ENCODE measurements at regions not wholly inside any gene's neighbourhood (a gene's known extent, or its start where the extent isn't known, plus 50 kb on each side); places are given as distances from the start of the nearest gene placed in this dataset.
"Not testable (repeated sequence)": the region's sequence is repeated elsewhere in the genome, so short reads cannot be mapped to it uniquely, and the experiment has no call there.

DNA sequence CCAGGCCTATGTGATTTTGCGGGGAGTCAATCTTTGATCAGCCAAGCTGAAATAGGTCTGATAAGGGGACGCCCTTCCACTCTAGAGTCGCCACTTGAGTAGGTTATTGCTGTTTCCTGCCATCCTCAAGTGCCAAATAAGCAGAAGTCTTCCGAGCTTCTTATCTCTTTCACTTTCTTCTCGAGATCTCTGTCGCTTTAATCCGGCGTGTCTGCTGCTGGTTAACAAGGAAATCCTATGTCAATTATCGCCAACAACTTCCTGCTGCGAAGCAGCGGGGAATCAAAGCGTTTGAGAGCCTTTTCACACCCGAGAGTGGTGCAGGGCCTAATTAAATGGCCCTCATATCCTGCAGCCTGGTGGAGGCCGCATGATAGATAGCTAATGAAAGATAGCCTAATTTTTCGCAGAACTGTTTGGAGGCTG lies 215.9 kb downstream of the RAB11FIP2 start:
- Histone ChIP-seq H3K27ac (ENCODE audit: insufficient read depth, low read depth, low read length) (no peak overlapping the region), H3K4me2 (ENCODE audit: insufficient read depth, low read length) (no peak overlapping the region), H3K9me3 (replicated peaks; ENCODE audit: control insufficient read depth, insufficient read depth, low read length) (no peaks in the 10 kb centered on the region), H3K36me3 (ENCODE audit: control insufficient read depth in 2 of 2, extremely low read depth in 1 of 2, insufficient read depth in 2 of 2, low read length in 2 of 2) (no peaks in the 10 kb centered on the region), H3K4me1 (ENCODE audit: control insufficient read depth, extremely low read depth, insufficient read depth, low read length) (no peaks in the 10 kb centered on the region), H4K20me1 (replicated peaks; ENCODE audit: control insufficient read depth, extremely low read depth, insufficient read depth, low read length) (no peaks in the 10 kb centered on the region), H3K27me3 (ENCODE audit: control insufficient read depth in 2 of 2, insufficient read depth in 2 of 2, low read length in 2 of 2) (no peaks in the 10 kb centered on the region), H3K79me2 (ENCODE audit: control insufficient read depth, insufficient read depth, low read length) (no peaks in the 10 kb centered on the region), H3K9me1 (replicated peaks; ENCODE audit: control insufficient read depth, extremely low read depth, insufficient read depth, low read length) (no peaks in the 10 kb centered on the region), H3K9ac (replicated peaks; ENCODE audit: extremely low read depth, insufficient read depth, low read length) (no peak overlapping the region), H3K4me3 (replicated peaks in 1 of 3; ENCODE audit: insufficient read depth in 1 of 3, low read depth in 1 of 3, low read length in 3 of 3) (no peak overlapping the region), H2AFZ (ENCODE audit: low read depth, low read length) (no peak overlapping the region)
- CTCF ChIA-PET = no interaction called here
- no peak for DNase-seq (ENCODE audit: low read depth, low spot score)
- BruUV-seq (replicated peaks) = no TSS peak
- TF ChIP-seq, protein P1, sequence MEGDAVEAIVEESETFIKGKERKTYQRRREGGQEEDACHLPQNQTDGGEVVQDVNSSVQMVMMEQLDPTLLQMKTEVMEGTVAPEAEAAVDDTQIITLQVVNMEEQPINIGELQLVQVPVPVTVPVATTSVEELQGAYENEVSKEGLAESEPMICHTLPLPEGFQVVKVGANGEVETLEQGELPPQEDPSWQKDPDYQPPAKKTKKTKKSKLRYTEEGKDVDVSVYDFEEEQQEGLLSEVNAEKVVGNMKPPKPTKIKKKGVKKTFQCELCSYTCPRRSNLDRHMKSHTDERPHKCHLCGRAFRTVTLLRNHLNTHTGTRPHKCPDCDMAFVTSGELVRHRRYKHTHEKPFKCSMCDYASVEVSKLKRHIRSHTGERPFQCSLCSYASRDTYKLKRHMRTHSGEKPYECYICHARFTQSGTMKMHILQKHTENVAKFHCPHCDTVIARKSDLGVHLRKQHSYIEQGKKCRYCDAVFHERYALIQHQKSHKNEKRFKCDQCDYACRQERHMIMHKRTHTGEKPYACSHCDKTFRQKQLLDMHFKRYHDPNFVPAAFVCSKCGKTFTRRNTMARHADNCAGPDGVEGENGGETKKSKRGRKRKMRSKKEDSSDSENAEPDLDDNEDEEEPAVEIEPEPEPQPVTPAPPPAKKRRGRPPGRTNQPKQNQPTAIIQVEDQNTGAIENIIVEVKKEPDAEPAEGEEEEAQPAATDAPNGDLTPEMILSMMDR (IDR thresholded peaks at IDR 0.05; ENCODE audit: extremely low read depth in 1 of 2, insufficient read depth in 1 of 2, low read depth in 1 of 2, low read length in 2 of 2) = no peak
- no peak for TF ChIP-seq JUN (IDR thresholded peaks at IDR 0.05; ENCODE audit: borderline replicate concordance, insufficient read depth, insufficient read length, low read depth)
- no peak for TF ChIP-seq EZH2 (IDR thresholded peaks at IDR 0.05; ENCODE audit: borderline replicate concordance, low read depth, low read length, severe bottlenecking)
- no peak for TF ChIP-seq FOS (IDR thresholded peaks at IDR 0.05; ENCODE audit: borderline replicate concordance, insufficient read depth, low read length)
- no peak for TF ChIP-seq MYC (IDR thresholded peaks at IDR 0.05; ENCODE audit: low read depth, low read length)
- TF ChIP-seq POLR2AphosphoS5 (IDR thresholded peaks at IDR 0.05; ENCODE audit: insufficient read depth, low read depth, low read length) = no peak
- TF ChIP-seq, protein P2, sequence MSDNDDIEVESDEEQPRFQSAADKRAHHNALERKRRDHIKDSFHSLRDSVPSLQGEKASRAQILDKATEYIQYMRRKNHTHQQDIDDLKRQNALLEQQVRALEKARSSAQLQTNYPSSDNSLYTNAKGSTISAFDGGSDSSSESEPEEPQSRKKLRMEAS (IDR thresholded peaks at IDR 0.05; ENCODE audit: insufficient read depth, insufficient read length) = no peak
- TF ChIP-seq POLR2A (IDR thresholded peaks at IDR 0.05; ENCODE audit: low read depth, low read length) = no peak
- TF ChIP-seq GATA2 (IDR thresholded peaks at IDR 0.05; ENCODE audit: insufficient read depth, insufficient read length, low read depth, low read length) = no peak
- no peak for FAIRE-seq
- POLR2A ChIA-PET = no interaction called here
- dilution Hi-C loops (cut with MboI; ENCODE audit: extremely low pct_ligation_motif_present, low sequenced_read_pairs) = no loop called here
- intact Hi-C loops (cut with micrococcal nuclease) = no loop called here

DNA sequence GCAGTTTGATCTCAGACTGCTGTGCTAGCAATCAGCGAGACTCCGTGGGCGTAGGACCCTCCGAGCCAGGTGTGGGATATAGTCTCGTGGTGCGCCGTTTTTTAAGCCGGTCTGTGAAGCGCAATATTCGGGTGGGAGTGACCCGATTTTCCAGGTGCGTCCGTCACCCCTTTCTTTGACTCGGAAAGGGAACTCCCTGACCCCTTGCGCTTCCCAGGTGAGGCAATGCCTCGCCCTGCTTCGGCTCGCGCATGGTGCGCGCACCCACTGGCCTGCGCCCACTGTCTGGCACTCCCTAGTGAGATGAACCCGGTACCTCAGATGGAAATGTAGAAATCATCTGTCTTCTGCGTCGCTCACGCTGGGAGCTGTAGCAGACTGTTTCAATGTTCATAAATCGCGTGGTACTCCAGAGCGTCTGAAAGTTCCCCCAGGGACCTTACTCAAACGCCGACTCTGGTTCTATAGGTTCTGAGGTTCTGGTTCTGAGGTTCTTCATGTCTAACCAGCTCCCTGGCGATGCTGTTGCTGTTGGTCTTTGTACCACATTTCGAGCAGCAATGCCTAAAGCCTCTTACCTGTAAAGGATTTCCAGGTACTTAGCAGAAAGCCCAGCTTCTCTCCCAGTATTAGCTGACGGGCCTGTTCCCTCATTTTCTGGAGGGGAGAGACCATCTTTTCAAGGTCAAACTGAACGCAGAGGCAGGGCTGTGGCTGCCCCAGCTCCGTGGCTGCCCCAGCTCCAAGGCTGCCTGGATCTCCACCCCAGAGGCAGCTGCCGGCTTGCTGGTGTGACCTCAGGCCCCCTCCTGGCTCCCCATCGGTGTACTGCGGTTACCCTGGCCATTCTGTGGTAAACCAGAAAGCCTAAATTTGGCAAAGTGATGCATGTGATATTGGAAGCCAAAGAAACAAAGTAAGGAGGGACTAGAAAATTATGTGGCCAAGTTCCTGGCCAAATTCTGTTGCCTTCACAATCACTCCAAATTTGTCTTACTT lies 207.9 kb downstream of the RAB11FIP2 start:
- H3K79me2 ChIP-seq (ENCODE audit: control insufficient read depth, insufficient read depth, low read length); H3K27ac ChIP-seq (ENCODE audit: insufficient read depth, low read depth, low read length); FAIRE-seq; H3K4me2 ChIP-seq (ENCODE audit: insufficient read depth, low read length); CTCF ChIA-PET; H3K27me3 ChIP-seq (ENCODE audit: control insufficient read depth in 2 of 2, insufficient read depth in 2 of 2, low read length in 2 of 2); intact Hi-C loops (cut with micrococcal nuclease); BruUV-seq (replicated peaks); POLR2A ChIA-PET; H3K36me3 ChIP-seq (ENCODE audit: control insufficient read depth in 2 of 2, extremely low read depth in 1 of 2, insufficient read depth in 2 of 2, low read length in 2 of 2); H4K20me1 ChIP-seq (replicated peaks; ENCODE audit: control insufficient read depth, extremely low read depth, insufficient read depth, low read length); dilution Hi-C loops (cut with MboI; ENCODE audit: extremely low pct_ligation_motif_present, low sequenced_read_pairs); H2AFZ ChIP-seq (ENCODE audit: low read depth, low read length); H3K4me1 ChIP-seq (ENCODE audit: control insufficient read depth, extremely low read depth, insufficient read depth, low read length); H3K9me3 ChIP-seq (replicated peaks; ENCODE audit: control insufficient read depth, insufficient read depth, low read length); H3K4me3 ChIP-seq (replicated peaks in 1 of 3; ENCODE audit: insufficient read depth in 1 of 3, low read depth in 1 of 3, low read length in 3 of 3); H3K9ac ChIP-seq (replicated peaks; ENCODE audit: extremely low read depth, insufficient read depth, low read length); H3K9me1 ChIP-seq (replicated peaks; ENCODE audit: control insufficient read depth, extremely low read depth, insufficient read depth, low read length); DNase-seq (ENCODE audit: low read depth, low spot score): not testable (repeated sequence)

Data from endothelial cell of umbilical vein (primary cell).